Liver (tissue), 2 donors: ENCODE measurements at regions not wholly inside any gene's neighbourhood (a gene's known extent, or its start where the extent isn't known, plus 50 kb on each side); places are given as distances from the start of the nearest gene placed in this dataset.

Experiments used
- REST ChIP-seq: IDR thresholded peaks from 2 replicates; pipeline ENCODE4 v1.6.1; 2016; ENCODE audit warnings: antibody characterized with exemption, mild to moderate bottlenecking
- TF ChIP-seq, protein P1 (sequence below): fragments of 150-350 bp; IDR thresholded peaks from 2 replicates; pipeline ENCODE4 v1.5.1; 2017; ENCODE audit warnings: improper control_type of control experiment, low read depth, low read length; ENCODE audit not compliant: missing input control
- donor health status: healthy.

DNA sequence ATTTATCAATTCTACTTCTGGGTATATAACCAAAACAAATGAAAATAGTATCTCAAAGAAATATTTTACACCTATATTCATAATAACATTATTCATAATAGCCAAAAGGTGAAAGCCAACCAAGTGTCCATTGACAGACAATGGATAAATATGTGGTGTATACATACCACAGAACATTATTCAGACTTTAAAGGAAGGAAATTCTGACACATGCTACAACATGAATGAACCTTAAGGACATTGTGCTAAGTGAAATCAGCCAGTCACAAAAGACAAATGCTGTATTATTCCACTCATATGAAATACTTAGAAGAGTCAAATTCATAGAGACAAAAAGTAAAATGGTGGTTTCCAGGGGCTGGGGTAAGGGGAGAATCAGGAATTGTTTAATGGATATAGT is 370.5 kb upstream of the CHAC2 start:
- TF ChIP-seq, protein P1, sequence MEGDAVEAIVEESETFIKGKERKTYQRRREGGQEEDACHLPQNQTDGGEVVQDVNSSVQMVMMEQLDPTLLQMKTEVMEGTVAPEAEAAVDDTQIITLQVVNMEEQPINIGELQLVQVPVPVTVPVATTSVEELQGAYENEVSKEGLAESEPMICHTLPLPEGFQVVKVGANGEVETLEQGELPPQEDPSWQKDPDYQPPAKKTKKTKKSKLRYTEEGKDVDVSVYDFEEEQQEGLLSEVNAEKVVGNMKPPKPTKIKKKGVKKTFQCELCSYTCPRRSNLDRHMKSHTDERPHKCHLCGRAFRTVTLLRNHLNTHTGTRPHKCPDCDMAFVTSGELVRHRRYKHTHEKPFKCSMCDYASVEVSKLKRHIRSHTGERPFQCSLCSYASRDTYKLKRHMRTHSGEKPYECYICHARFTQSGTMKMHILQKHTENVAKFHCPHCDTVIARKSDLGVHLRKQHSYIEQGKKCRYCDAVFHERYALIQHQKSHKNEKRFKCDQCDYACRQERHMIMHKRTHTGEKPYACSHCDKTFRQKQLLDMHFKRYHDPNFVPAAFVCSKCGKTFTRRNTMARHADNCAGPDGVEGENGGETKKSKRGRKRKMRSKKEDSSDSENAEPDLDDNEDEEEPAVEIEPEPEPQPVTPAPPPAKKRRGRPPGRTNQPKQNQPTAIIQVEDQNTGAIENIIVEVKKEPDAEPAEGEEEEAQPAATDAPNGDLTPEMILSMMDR: no peak
- TF ChIP-seq REST: no peak
